BLaER1 (cell line): ENCODE measurements at regions not wholly inside any gene's neighbourhood (a gene's known extent, or its start where the extent isn't known, plus 50 kb on each side); places are given as distances from the start of the nearest gene placed in this dataset.
A peak's percentile ranks its signal among the peaks of the same experiment; 100 is the strongest.

Source experiments
- H3K27ac ChIP-seq: shearing (Covaris generic); formaldehyde crosslinking; 2 replicates; pipeline ENCODE4 v1.8.1; 2022
- H3K27me3 ChIP-seq: shearing (Covaris generic); formaldehyde crosslinking; 2 replicates; pipeline ENCODE4 v1.8.1; 2022
- H3K36me3 ChIP-seq: shearing (Covaris generic); formaldehyde crosslinking; 2 replicates; pipeline ENCODE4 v1.8.1; 2022
- H3K4me1 ChIP-seq: shearing (Covaris generic); formaldehyde crosslinking; 2 replicates; pipeline ENCODE4 v1.8.1; 2022
- H3K4me2 ChIP-seq: shearing (Covaris generic); formaldehyde crosslinking; 2 replicates; pipeline ENCODE4 v1.8.1; 2022
- H3K4me3 ChIP-seq: shearing (Covaris generic); formaldehyde crosslinking; 2 replicates; pipeline ENCODE4 v1.8.1; 2022
- H3K9ac ChIP-seq: shearing (Covaris generic); formaldehyde crosslinking; 2 replicates; pipeline ENCODE4 v1.8.1; 2022
- H3K9me3 ChIP-seq: shearing (Covaris generic); formaldehyde crosslinking; 2 replicates; pipeline ENCODE4 v1.8.1; 2022
- H4K20me1 ChIP-seq: shearing (Covaris generic); formaldehyde crosslinking; 2 replicates; pipeline ENCODE4 v1.8.1; 2022
- Cebpa-rat ChIP-seq: shearing (Covaris generic); IDR thresholded peaks from 2 replicates; pipeline ENCODE4 v1.8.1; 2022

DNA sequence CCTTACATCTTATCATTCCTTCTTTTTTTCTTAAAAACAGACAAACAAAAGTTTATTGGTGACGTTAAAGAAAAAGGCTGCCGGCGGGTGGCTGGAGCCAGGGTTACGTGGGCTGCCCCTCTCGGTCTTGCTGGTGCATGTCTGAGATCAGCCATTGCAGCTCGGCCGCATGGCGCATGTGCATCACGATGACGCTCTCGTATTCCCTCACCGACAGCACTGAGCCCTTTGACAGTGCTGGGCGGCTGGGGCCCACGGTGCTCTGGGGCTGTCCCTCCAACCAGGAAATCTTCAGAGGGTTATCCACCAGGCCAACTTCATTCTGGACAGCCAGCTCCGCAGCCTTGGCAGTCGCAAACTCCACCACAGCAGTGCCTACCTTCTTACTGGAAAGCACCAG is 1081.8 kb upstream of the TMEFF2 start:
- Histone ChIP-seq H3K4me2 (no peak overlapping the region), H3K9me3 (no peaks in the 10 kb centered on the region), H3K4me3 (no peak overlapping the region), H3K9ac (no peak overlapping the region), H3K4me1 (no peaks in the 10 kb centered on the region), H4K20me1 (no peaks in the 10 kb centered on the region), H3K27me3 (no peaks in the 10 kb centered on the region), H3K27ac (no peak overlapping the region), H3K36me3 (no peaks in the 10 kb centered on the region)
- no peak for TF ChIP-seq Cebpa-rat

DNA sequence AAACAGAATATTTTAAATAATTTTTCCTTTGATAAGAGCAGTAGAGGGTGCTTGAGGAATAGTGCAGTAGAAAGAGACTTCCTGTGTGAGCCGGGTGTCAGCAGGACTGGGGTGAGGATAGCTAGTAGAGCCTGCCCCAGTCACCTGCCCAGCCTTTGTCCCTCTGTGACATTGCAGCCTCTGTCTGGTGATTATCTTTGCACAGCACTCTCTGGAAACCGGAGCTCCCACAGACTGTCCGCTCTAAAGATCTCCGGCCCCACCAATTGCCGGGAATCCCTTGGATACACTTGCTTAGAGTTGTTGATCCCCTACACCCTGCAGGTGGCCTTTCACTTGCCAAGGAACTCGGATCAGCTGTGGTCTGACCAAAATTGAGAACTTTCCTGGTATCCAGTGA is 1081.3 kb upstream of the TMEFF2 start:
- H4K20me1 ChIP-seq: no peaks in the 10 kb centered on the region
- no peaks in the 10 kb centered on the region for H3K4me1 ChIP-seq
- no peaks in the 10 kb centered on the region for H3K27me3 ChIP-seq
- no peak overlapping the region for H3K4me2 ChIP-seq
- no peaks in the 10 kb centered on the region for H3K9me3 ChIP-seq
- TF ChIP-seq Cebpa-rat: no peak
- no peak overlapping the region for H3K27ac ChIP-seq
- H3K36me3 ChIP-seq: no peaks in the 10 kb centered on the region
- no peak overlapping the region for H3K9ac ChIP-seq
- H3K4me3 ChIP-seq: no peak overlapping the region

DNA sequence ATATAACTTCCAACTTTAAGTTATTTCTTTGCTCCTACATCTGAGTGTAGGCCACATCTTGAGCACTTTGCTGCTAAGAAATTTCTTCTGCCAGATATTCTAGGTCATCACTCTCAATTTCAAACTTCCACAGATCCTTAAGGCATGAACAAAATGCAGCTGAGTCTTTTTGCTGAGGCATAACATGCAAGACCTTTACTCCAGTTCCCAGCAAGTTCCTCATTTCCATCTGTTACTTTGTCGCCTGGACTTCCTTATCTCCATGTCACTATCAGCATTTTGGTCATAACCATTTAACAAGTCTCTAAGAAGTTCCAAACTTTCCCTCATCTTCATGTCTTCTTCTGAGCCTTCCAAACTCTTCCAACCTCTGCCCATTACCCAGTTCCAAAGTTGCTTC is 1077.3 kb upstream of the TMEFF2 start:
- Histone ChIP-seq H3K4me1 (no peaks in the 10 kb centered on the region), H4K20me1 (no peaks in the 10 kb centered on the region), H3K27ac (no peak overlapping the region), H3K9me3 (no peaks in the 10 kb centered on the region), H3K4me2 (no peak overlapping the region), H3K36me3 (no peaks in the 10 kb centered on the region), H3K9ac (no peak overlapping the region), H3K4me3 (no peak overlapping the region), H3K27me3 (no peaks in the 10 kb centered on the region)
- TF ChIP-seq Cebpa-rat: no peak

DNA sequence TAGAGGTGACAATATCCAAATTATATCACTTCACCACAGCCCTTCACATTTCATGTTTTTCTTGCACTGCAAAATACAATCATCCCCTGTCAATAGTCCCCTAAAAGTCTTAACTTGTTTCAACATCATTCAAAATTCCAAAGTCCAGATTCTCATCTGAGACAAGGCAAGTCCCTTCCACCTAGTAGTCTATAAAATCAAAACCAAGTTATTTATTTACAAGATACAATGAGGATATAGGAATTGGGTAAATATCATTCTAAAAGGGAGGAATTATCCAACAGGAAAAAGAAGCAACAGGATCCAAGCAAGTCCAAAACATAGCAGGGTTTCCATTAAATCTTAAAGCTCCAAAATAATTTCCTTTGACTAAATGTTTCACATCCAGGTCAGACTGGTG is 1076.1 kb upstream of the TMEFF2 start:
- Histone ChIP-seq H3K4me2 (no peak overlapping the region), H3K9ac (no peak overlapping the region)

DNA sequence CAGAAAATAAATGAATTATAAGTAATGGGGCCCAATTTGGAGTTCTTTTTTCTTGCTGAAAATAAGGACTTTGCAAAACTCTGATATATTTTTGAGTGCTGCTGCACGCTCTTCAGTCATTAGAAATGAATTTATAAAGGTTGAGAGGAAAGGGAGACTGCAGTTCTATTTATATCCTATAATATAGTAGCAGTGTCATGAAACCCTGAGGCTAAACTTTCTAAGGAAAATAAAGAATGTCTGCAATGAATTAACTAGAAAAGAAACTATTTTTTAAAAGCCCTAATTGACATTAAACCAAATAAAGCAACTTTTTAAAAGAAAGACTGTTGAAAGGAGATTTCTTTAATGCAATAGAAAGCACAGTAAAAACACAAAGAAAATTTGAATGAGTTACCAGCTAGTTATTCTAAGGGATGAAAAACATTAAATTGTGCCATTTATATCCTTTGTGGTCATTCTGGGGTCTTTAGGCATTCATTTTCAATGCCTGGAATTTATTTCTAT is 1072.8 kb upstream of the TMEFF2 start:
- Histone ChIP-seq H3K27ac (no peak overlapping the region), H3K9me3 (no peaks in the 10 kb centered on the region), H3K4me3 (no peak overlapping the region), H4K20me1 (no peaks in the 10 kb centered on the region), H3K36me3 (no peaks in the 10 kb centered on the region), H3K4me1 (no peaks in the 10 kb centered on the region), H3K4me2 (no peak overlapping the region), H3K27me3 (no peaks in the 10 kb centered on the region), H3K9ac (no peak overlapping the region)
- TF ChIP-seq Cebpa-rat: no peak

More for the DNA sequence above, 1076.1 kb upstream of the TMEFF2 start:
- H4K20me1 ChIP-seq: no peaks in the 10 kb centered on the region
- no peaks in the 10 kb centered on the region for H3K27me3 ChIP-seq
- no peak overlapping the region for H3K4me3 ChIP-seq
- H3K27ac ChIP-seq: no peak overlapping the region
- H3K9me3 ChIP-seq: no peaks in the 10 kb centered on the region
- no peak for TF ChIP-seq Cebpa-rat
- H3K36me3 ChIP-seq: no peaks in the 10 kb centered on the region
- H3K4me1 ChIP-seq: no peaks in the 10 kb centered on the region

DNA sequence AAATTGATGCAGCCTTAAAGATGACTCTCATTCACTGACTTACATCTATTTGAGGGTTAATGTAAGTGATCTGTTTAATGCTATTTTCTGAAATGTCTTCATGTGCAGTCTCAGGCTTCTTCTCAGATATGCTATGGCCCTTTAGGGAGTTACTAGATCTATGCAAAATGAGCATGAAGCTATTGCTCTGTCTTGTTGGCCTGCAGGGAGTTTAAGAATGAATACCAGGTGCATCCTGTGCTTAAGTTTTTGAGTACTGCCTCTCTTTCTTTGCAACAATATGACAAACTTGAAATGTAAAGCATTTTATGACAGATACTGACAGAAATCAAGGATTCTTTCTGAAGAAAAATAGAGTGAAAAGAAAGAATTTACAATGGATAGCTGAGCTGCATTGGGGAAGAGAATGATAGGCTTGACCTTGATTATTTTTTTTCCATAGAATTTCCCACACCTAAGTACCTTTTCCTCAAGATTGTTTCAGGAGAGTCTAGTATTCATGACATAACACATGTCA is 1058.3 kb upstream of the TMEFF2 start:
- Histone ChIP-seq H3K9me3 (no peaks in the 10 kb centered on the region), H3K4me1 (peaks cover 26% of the 10 kb centered on the region), H3K27me3 (no peaks in the 10 kb centered on the region), H3K27ac (peak overlapping the region; percentile 53; the same call in 1 of the 2 replicates), H3K36me3 (no peaks in the 10 kb centered on the region), H4K20me1 (no peaks in the 10 kb centered on the region), H3K4me3 (no peak overlapping the region), H3K9ac (no peak overlapping the region), H3K4me2 (peak overlapping the region; percentile 65)
- TF ChIP-seq Cebpa-rat: no peak

DNA sequence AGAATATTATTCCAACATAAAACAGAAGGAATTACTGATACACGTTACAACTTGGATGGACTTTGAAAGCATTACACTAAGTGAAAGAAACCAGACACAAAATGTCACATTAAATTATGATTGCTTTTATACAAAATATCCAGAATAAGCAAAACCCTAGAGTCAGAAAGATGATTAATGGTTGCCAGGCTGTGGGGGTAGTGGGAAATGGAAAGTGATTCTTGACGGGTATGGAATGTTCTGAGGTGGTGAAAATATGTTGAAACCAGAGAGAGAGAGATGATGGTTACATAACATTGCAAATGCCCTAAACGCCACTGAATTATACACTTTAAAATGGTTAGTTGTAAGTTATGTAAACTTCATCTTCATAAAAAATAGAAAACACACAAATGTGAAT is 1057.2 kb upstream of the TMEFF2 start:
- no peaks in the 10 kb centered on the region for H3K27me3 ChIP-seq
- no peaks in the 10 kb centered on the region for H3K36me3 ChIP-seq
- H3K4me3 ChIP-seq: no peak overlapping the region
- no peak overlapping the region for H3K4me2 ChIP-seq
- H3K9ac ChIP-seq: no peak overlapping the region
- H3K9me3 ChIP-seq: no peaks in the 10 kb centered on the region
- H4K20me1 ChIP-seq: no peaks in the 10 kb centered on the region
- H3K4me1 ChIP-seq: peaks cover 20% of the 10 kb centered on the region
- TF ChIP-seq Cebpa-rat: no peak
- H3K27ac ChIP-seq: no peak overlapping the region

DNA sequence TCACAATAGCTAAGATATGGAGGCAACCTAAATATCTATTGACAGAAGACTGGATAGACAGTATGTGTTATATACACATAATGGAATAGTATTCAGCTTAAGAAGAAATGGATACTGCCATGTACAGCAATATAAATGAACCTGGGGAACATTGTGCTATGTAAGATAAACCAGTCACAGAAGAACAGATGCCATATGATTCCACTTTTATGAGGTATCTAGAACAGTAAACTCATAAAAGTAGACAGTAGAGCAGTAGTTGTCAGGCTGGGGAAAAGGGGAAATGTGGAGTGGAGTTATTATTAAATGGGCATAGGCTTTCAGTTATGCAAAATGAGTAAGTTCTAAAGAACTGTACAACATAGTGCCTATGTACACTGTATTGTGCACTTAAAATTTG is 1055.7 kb upstream of the TMEFF2 start:
- Histone ChIP-seq H3K9me3 (no peaks in the 10 kb centered on the region), H3K27ac (no peak overlapping the region), H3K4me2 (no peak overlapping the region), H3K9ac (no peak overlapping the region), H3K27me3 (no peaks in the 10 kb centered on the region), H3K4me3 (no peak overlapping the region), H3K36me3 (no peaks in the 10 kb centered on the region), H3K4me1 (peaks cover 20% of the 10 kb centered on the region), H4K20me1 (no peaks in the 10 kb centered on the region)
- no peak for TF ChIP-seq Cebpa-rat

DNA sequence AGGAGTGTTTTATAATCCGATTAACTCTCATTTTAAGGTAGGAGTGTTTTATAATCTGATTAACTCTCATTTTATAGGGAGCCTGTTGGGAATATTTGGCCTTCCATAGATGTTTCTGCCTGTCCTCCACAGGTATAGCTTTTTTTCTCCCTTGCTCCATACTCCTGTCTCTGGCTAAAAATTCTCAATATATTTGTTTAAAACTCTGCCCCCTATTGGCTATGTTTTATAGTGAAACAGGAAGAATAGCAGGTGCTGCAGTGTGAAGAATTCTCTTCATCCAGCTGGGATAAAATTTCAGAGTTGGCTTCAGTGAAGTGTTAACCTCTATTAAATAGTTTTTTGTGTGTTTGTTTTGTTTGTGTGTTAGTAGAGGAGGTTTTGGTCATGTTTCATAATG is 1046.0 kb upstream of the TMEFF2 start:
- Histone ChIP-seq H4K20me1 (no peaks in the 10 kb centered on the region), H3K27ac (no peak overlapping the region), H3K4me1 (no peaks in the 10 kb centered on the region), H3K27me3 (no peaks in the 10 kb centered on the region), H3K36me3 (no peaks in the 10 kb centered on the region), H3K9me3 (no peaks in the 10 kb centered on the region), H3K4me3 (no peak overlapping the region), H3K4me2 (no peak overlapping the region), H3K9ac (no peak overlapping the region)
- TF ChIP-seq Cebpa-rat: no peak

DNA sequence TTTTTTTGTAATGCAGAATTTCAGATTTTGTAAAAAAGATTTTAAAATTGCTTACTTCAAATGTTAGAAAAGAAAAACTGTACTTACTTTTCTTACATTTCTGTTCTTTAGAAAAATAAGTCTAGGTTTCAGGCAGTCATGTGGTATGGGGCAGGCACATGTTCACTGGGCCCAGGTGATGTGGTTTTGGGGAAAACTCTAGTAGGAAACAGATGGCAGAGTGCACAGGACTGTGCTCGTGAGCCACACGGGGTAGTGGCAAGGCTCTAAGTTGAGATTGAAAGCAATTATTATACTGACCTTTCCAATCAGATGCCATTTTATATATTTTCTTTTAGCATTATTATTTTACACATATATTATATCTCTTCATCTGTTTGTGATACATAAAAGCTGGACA is 1036.9 kb upstream of the TMEFF2 start:
- Histone ChIP-seq H3K9me3 (no peaks in the 10 kb centered on the region), H3K4me2 (no peak overlapping the region), H3K9ac (no peak overlapping the region), H3K27me3 (no peaks in the 10 kb centered on the region), H3K4me3 (no peak overlapping the region), H3K27ac (no peak overlapping the region), H3K4me1 (peaks cover 5% of the 10 kb centered on the region; the same call in 1 of the 2 replicates), H3K36me3 (no peaks in the 10 kb centered on the region), H4K20me1 (no peaks in the 10 kb centered on the region)
- TF ChIP-seq Cebpa-rat: no peak

DNA sequence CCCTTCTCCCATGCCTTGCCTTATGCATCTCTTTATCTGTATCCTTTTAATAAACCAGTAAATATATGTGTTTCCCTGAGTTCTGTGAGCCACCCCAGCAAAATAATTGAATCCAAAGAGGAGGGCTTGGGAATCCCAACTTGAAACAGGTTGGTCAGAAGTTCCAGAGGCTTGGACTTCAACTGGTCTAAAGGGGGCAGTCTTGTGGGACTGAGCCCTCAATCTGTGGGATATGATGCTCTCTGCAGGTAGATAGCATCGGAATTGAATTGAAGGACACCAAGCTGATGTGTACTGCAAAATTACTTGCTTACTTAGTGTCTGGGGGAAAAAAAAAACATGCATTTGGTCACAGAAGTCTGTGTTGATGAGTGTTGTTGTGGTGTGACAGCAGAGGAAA is 1033.5 kb upstream of the TMEFF2 start:
- Histone ChIP-seq H3K4me1 (peaks cover 5% of the 10 kb centered on the region; the same call in 1 of the 2 replicates), H3K4me3 (no peak overlapping the region), H4K20me1 (no peaks in the 10 kb centered on the region), H3K27me3 (no peaks in the 10 kb centered on the region), H3K9ac (no peak overlapping the region), H3K36me3 (no peaks in the 10 kb centered on the region), H3K4me2 (no peak overlapping the region), H3K27ac (no peak overlapping the region), H3K9me3 (no peaks in the 10 kb centered on the region)
- no peak for TF ChIP-seq Cebpa-rat
